ENCODE measurements at regions not wholly inside any gene's neighbourhood (a gene's known extent, or its start where the extent isn't known, plus 50 kb on each side); places are given as distances from the start of the nearest gene placed in this dataset.

DNA sequence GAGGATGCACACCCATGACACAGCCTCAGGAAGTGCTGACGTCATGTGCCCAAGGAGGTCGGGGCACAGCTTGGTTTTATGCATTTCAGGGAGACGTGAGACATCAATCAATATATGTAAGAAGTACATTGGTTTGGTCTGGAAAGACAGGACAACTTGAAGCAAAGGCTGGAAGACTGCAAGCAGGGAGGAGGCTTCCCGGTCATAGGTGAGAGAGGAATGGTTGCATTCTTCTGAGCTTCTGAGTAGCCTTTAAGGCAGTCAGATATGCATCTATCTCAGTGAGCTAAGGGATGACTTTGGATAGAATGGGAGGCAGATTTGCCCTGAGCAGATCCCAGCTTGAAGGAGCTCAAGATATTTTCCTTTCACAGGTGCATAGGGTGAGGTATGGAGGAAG, 349.5 kb downstream of the TYW1 start:
- no peak overlapping the region for H3K4me3 ChIP-seq (ENCODE audit: low read depth in 1 of 3, low read length in 3 of 3)
- H3K36me3 ChIP-seq (ENCODE audit: control insufficient read depth in 4 of 4, insufficient read depth in 3 of 4, low read depth in 1 of 4, low read length in 3 of 4): peaks cover 0 to 9% (median 3%) of the 10 kb centered on the region in 4 donors
- no peak overlapping the region for H3K27ac ChIP-seq (ENCODE audit: low read depth in 1 of 2, low read length in 2 of 2)
- no peaks in the 10 kb centered on the region for H3K27me3 ChIP-seq (ENCODE audit: control insufficient read depth in 4 of 4, insufficient read depth in 4 of 4, low read length in 3 of 4)
- H3K9ac ChIP-seq (ENCODE audit: low read depth in 1 of 2, low read length in 2 of 2): no peak overlapping the region
- peaks cover 0 to 3% (median 1%) of the 10 kb centered on the region in 4 donors for H3K9me3 ChIP-seq (ENCODE audit: control insufficient read depth in 4 of 4, low read length in 3 of 4)
- no peaks in the 10 kb centered on the region for H3K4me1 ChIP-seq (ENCODE audit: control insufficient read depth in 4 of 4, insufficient read depth in 4 of 4, low read length in 3 of 4)
- TF ChIP-seq HNF4G (IDR thresholded peaks at IDR 0.05): no peak
- no peak for TF ChIP-seq RAD21 (IDR thresholded peaks at IDR 0.05)
- TF ChIP-seq HNF4A (conservative IDR thresholded peaks at IDR 0.05): no peak
- TF ChIP-seq, protein P1, sequence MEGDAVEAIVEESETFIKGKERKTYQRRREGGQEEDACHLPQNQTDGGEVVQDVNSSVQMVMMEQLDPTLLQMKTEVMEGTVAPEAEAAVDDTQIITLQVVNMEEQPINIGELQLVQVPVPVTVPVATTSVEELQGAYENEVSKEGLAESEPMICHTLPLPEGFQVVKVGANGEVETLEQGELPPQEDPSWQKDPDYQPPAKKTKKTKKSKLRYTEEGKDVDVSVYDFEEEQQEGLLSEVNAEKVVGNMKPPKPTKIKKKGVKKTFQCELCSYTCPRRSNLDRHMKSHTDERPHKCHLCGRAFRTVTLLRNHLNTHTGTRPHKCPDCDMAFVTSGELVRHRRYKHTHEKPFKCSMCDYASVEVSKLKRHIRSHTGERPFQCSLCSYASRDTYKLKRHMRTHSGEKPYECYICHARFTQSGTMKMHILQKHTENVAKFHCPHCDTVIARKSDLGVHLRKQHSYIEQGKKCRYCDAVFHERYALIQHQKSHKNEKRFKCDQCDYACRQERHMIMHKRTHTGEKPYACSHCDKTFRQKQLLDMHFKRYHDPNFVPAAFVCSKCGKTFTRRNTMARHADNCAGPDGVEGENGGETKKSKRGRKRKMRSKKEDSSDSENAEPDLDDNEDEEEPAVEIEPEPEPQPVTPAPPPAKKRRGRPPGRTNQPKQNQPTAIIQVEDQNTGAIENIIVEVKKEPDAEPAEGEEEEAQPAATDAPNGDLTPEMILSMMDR (IDR thresholded peaks at IDR 0.05; ENCODE audit: low read depth, low read length, missing input control): no peak
- TF ChIP-seq FOXA1 (IDR thresholded peaks at IDR 0.05): no peak
- TF ChIP-seq, protein P2, sequence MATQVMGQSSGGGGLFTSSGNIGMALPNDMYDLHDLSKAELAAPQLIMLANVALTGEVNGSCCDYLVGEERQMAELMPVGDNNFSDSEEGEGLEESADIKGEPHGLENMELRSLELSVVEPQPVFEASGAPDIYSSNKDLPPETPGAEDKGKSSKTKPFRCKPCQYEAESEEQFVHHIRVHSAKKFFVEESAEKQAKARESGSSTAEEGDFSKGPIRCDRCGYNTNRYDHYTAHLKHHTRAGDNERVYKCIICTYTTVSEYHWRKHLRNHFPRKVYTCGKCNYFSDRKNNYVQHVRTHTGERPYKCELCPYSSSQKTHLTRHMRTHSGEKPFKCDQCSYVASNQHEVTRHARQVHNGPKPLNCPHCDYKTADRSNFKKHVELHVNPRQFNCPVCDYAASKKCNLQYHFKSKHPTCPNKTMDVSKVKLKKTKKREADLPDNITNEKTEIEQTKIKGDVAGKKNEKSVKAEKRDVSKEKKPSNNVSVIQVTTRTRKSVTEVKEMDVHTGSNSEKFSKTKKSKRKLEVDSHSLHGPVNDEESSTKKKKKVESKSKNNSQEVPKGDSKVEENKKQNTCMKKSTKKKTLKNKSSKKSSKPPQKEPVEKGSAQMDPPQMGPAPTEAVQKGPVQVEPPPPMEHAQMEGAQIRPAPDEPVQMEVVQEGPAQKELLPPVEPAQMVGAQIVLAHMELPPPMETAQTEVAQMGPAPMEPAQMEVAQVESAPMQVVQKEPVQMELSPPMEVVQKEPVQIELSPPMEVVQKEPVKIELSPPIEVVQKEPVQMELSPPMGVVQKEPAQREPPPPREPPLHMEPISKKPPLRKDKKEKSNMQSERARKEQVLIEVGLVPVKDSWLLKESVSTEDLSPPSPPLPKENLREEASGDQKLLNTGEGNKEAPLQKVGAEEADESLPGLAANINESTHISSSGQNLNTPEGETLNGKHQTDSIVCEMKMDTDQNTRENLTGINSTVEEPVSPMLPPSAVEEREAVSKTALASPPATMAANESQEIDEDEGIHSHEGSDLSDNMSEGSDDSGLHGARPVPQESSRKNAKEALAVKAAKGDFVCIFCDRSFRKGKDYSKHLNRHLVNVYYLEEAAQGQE (IDR thresholded peaks at IDR 0.05): no peak
- TF ChIP-seq SP1 (IDR thresholded peaks at IDR 0.05): no peak
- TF ChIP-seq, protein P3, sequence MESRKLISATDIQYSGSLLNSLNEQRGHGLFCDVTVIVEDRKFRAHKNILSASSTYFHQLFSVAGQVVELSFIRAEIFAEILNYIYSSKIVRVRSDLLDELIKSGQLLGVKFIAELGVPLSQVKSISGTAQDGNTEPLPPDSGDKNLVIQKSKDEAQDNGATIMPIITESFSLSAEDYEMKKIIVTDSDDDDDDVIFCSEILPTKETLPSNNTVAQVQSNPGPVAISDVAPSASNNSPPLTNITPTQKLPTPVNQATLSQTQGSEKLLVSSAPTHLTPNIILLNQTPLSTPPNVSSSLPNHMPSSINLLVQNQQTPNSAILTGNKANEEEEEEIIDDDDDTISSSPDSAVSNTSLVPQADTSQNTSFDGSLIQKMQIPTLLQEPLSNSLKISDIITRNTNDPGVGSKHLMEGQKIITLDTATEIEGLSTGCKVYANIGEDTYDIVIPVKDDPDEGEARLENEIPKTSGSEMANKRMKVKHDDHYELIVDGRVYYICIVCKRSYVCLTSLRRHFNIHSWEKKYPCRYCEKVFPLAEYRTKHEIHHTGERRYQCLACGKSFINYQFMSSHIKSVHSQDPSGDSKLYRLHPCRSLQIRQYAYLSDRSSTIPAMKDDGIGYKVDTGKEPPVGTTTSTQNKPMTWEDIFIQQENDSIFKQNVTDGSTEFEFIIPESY (IDR thresholded peaks at IDR 0.05): no peak
- no peak for TF ChIP-seq YY1 (IDR thresholded peaks at IDR 0.05)
- no peak for TF ChIP-seq GABPA (IDR thresholded peaks at IDR 0.05 in 1 of 2, conservative IDR thresholded peaks at IDR 0.05 in 1 of 2)
- TF ChIP-seq RXRA (IDR thresholded peaks at IDR 0.05): no peak
- TF ChIP-seq FOXA2 (IDR thresholded peaks at IDR 0.05): no peak
- no peak for TF ChIP-seq JUND (IDR thresholded peaks at IDR 0.05)
- TF ChIP-seq, protein P4, sequence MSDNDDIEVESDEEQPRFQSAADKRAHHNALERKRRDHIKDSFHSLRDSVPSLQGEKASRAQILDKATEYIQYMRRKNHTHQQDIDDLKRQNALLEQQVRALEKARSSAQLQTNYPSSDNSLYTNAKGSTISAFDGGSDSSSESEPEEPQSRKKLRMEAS (IDR thresholded peaks at IDR 0.05): no peak
- TF ChIP-seq TAF1 (conservative IDR thresholded peaks at IDR 0.05): no peak
- 91% methylated on average over 4 of the region's 4 CpGs for WGBS
- no peak for DNase-seq (ENCODE audit: low spot score)

DNA sequence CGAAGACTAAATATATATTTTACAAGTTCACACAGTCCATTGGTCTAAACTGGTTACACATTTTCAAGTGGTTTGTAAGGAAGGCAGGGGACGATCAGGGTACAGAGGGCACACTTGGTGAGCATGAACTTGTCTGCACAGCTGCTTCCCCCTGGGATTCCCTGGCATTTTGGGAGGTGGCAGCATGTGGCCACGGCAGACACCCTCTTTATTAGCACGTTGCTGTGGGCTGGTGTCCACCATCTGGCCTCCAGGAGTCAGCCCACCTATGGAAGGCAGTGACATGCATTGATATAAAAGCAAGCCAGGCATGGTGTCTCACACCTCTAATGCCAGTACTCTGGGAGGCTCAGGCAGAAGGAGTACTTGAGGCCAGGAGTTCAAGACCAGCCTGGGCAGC, 350.2 kb downstream of the TYW1 start:
- H3K27me3 ChIP-seq (ENCODE audit: control insufficient read depth in 4 of 4, insufficient read depth in 4 of 4, low read length in 3 of 4): no peaks in the 10 kb centered on the region
- DNase-seq (ENCODE audit: low spot score): no peak
- 91% methylated on average over 4 of the region's 4 CpGs for WGBS
- TF ChIP-seq, protein P3 (IDR thresholded peaks at IDR 0.05): no peak
- TF ChIP-seq FOXA1 (IDR thresholded peaks at IDR 0.05): no peak
- no peak for TF ChIP-seq JUND (IDR thresholded peaks at IDR 0.05)
- TF ChIP-seq TAF1 (conservative IDR thresholded peaks at IDR 0.05): no peak
- TF ChIP-seq RXRA (IDR thresholded peaks at IDR 0.05): no peak
- TF ChIP-seq GABPA (IDR thresholded peaks at IDR 0.05 in 1 of 2, conservative IDR thresholded peaks at IDR 0.05 in 1 of 2): no peak
- TF ChIP-seq YY1 (IDR thresholded peaks at IDR 0.05): no peak
- TF ChIP-seq HNF4G (IDR thresholded peaks at IDR 0.05): no peak
- TF ChIP-seq, protein P5, sequence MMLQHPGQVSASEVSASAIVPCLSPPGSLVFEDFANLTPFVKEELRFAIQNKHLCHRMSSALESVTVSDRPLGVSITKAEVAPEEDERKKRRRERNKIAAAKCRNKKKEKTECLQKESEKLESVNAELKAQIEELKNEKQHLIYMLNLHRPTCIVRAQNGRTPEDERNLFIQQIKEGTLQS (IDR thresholded peaks at IDR 0.05): no peak
- TF ChIP-seq, protein P1 (IDR thresholded peaks at IDR 0.05; ENCODE audit: low read depth, low read length, missing input control): no peak
- TF ChIP-seq HNF4A (conservative IDR thresholded peaks at IDR 0.05): no peak
- TF ChIP-seq NR2F2 (IDR thresholded peaks at IDR 0.05): no peak
- TF ChIP-seq SP1 (IDR thresholded peaks at IDR 0.05): no peak

More for the DNA sequence above, 350.2 kb downstream of the TYW1 start:
- H3K9me3 ChIP-seq (ENCODE audit: control insufficient read depth in 4 of 4, low read length in 3 of 4): peaks cover 0 to 3% (median 1%) of the 10 kb centered on the region in 4 donors
- peaks cover 0 to 9% (median 2%) of the 10 kb centered on the region in 4 donors for H3K36me3 ChIP-seq (ENCODE audit: control insufficient read depth in 4 of 4, insufficient read depth in 3 of 4, low read depth in 1 of 4, low read length in 3 of 4)
- no peak overlapping the region for H3K4me3 ChIP-seq (ENCODE audit: low read depth in 1 of 3, low read length in 3 of 3)
- H3K9ac ChIP-seq (ENCODE audit: low read depth in 1 of 2, low read length in 2 of 2): no peak overlapping the region
- no peaks in the 10 kb centered on the region for H3K4me1 ChIP-seq (ENCODE audit: control insufficient read depth in 4 of 4, insufficient read depth in 4 of 4, low read length in 3 of 4)
- no peak overlapping the region for H3K27ac ChIP-seq (ENCODE audit: low read depth in 1 of 2, low read length in 2 of 2)
